ENCODE measurements at regions not wholly inside any gene's neighbourhood (a gene's known extent, or its start where the extent isn't known, plus 50 kb on each side); places are given as distances from the start of the nearest gene placed in this dataset.

DNA sequence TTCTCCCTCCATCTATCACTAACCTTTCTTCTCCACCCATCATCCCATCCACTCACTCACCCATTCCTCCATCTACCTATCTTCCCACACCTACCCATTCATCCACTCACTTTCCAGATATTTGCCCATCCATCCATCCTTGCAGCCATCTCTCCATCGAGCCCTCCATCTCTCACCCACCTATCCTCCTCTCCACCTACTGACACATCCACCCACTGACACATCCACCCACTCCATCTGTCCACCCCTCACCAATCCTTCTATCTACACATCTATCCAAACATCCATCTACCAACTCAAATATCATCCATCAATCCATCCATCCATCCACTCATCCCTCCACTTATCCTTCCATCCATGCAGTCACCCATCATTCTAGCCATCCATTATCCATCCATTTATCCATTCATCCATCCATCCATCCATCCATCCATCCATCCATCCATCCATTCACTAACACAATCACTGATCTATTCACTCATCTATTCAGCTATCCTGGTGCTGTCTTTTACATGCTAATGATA, 68.9 kb upstream of the SPTLC1 start:
- TF ChIP-seq ASH2L (IDR thresholded peaks at IDR 0.05; ENCODE audit: low read length) (no peak), EZH2 (IDR thresholded peaks at IDR 0.05; ENCODE audit: low read depth, low read length, severe bottlenecking) (no peak), POU5F1 (IDR thresholded peaks at IDR 0.05; ENCODE audit: low read depth, low read length) (no peak), TAF7 (optimal IDR thresholded peaks at IDR 0.05; ENCODE audit: borderline replicate concordance, low read depth, low read length) (no peak), ZNF274 (IDR thresholded peaks at IDR 0.05; ENCODE audit: borderline replicate concordance, extremely low read depth, low read length) (no peak), SIRT6 (IDR thresholded peaks at IDR 0.05; ENCODE audit: low read length) (no peak), PHF8 (conservative IDR thresholded peaks at IDR 0.05; ENCODE audit: low read depth, low read length) (no peak), POLR2A (IDR thresholded peaks at IDR 0.05; ENCODE audit: control extremely low read depth in 1 of 2, low read depth in 2 of 2, low read length in 2 of 2) (no peak)
- TF ChIP-seq, protein P1, sequence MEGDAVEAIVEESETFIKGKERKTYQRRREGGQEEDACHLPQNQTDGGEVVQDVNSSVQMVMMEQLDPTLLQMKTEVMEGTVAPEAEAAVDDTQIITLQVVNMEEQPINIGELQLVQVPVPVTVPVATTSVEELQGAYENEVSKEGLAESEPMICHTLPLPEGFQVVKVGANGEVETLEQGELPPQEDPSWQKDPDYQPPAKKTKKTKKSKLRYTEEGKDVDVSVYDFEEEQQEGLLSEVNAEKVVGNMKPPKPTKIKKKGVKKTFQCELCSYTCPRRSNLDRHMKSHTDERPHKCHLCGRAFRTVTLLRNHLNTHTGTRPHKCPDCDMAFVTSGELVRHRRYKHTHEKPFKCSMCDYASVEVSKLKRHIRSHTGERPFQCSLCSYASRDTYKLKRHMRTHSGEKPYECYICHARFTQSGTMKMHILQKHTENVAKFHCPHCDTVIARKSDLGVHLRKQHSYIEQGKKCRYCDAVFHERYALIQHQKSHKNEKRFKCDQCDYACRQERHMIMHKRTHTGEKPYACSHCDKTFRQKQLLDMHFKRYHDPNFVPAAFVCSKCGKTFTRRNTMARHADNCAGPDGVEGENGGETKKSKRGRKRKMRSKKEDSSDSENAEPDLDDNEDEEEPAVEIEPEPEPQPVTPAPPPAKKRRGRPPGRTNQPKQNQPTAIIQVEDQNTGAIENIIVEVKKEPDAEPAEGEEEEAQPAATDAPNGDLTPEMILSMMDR (IDR thresholded peaks at IDR 0.05; ENCODE audit: control extremely low read depth in 1 of 3, insufficient read depth in 1 of 3, low read depth in 1 of 3, low read length in 3 of 3), result no peak
- TF ChIP-seq, protein P2, sequence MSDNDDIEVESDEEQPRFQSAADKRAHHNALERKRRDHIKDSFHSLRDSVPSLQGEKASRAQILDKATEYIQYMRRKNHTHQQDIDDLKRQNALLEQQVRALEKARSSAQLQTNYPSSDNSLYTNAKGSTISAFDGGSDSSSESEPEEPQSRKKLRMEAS (IDR thresholded peaks at IDR 0.05), result no peak

All from H1 (cell line).